GM21515 (cell line): ENCODE measurements at regions not wholly inside any gene's neighbourhood (a gene's known extent, or its start where the extent isn't known, plus 50 kb on each side); places are given as distances from the start of the nearest gene placed in this dataset.
A peak's percentile ranks its signal among the peaks of the same experiment; 100 is the strongest.
"Not testable (repeated sequence)": the region's sequence is repeated elsewhere in the genome, so short reads cannot be mapped to it uniquely, and the experiment has no call there.

Experiments used
- ATAC-seq: cut with Tn5 transposase; IDR thresholded peaks from one replicate; pipeline ENCODE4 v1.9.1; 2021; ENCODE audit not compliant: unreplicated experiment

DNA sequence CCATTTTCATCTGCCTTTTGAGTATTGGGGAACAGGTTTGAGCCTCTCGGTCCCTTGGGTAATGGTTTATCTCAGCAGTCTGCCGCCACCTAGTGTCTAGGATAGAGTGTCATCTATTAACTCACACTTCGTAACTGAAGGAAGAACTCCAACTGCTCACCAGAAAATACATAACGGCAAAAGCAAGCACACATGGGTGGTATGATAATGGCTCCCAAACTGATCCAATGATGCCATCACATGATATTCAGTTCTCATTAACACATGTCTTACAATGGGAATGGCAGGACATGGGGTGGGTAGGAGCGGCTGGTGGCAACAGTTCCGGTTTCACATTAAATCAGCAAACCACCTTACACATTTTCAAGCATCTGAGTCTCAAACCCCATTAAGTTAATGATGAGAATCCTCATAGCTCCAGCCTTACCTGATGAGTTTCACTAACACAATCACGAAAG, 110.7 kb upstream of the PHACTR1 start:
- ATAC-seq = peak; percentile 43

- no peak for ATAC-seq
These were observed 110.0 kb upstream of the PHACTR1 start for GRCh38 chr6:12606616-12607015.

- ATAC-seq = peak; percentile 75
These were observed 108.3 kb upstream of the PHACTR1 start for GRCh38 chr6:12608016-12608860.

GRCh38 chr6:12608874-12609273, 107.7 kb upstream of the PHACTR1 start:
- ATAC-seq = peak; percentile 20

GRCh38 chr6:12609751-12610150, 106.8 kb upstream of the PHACTR1 start:
- no peak for ATAC-seq

DNA sequence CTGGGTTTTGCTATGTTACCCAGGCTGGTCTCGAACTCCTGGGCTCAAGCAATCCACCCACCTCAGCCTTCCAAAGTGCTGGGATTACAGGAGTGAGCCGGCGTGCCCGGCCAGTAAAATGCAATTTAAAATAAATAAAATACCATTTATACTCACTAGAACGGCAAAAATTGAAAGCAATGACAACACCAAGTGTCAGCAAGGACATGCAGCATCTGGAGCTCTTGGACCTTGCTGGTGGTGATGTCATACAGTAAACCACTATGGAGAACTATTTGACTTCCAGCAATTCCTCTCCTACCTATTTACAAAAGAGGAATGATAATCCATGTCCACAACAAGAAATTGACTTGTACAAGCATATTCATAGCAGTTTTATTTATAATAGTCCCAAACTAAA, 105.7 kb upstream of the PHACTR1 start:
- no peak for ATAC-seq

GRCh38 chr6:12613811-12614210, 102.8 kb upstream of the PHACTR1 start:
- no peak for ATAC-seq

GRCh38 chr6:12614456-12614855, 102.1 kb upstream of the PHACTR1 start:
- no peak for ATAC-seq

GRCh38 chr6:12618296-12618695, 98.3 kb upstream of the PHACTR1 start:
- ATAC-seq = no peak

DNA sequence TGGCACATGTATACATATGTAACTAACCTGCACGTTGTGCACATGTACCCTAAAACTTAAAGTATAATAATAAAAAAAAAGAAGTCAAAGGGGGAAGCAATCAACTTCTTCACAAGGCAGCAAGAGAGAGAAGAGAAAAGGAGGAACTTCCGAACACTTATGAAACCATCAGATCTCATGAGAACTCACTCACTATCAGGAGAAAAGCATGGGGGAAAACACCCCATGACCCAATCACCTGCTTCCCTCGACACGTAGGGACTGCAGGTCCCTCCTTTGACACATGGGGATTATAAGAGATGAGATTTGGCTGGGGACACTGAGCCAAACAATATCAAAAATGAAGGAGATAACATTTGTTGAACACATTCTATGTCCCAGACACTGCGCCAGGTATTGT, 94.8 kb upstream of the PHACTR1 start:
- no peak for ATAC-seq

DNA sequence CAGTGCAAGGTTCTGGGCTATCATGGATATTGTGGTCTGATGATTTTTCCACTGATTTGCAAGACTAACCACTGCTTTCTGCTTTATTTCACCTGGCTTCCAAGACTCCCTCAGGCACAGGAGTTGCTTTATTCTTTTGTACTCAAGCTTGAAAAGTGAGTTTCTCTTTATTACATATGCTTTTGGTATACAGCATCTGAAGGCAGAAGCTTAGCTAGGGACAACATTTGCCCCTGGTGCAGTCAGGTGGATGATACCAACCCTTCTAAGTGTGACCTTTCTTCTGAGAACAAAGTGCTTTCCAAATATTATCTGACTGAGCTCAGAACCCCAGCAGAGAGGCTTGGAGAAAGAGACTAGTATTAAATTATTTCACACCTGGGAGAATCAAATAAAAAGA, 94.0 kb upstream of the PHACTR1 start:
- ATAC-seq = no peak

GRCh38 chr6:12624142-12624837, 92.3 kb upstream of the PHACTR1 start:
- ATAC-seq = no peak

DNA sequence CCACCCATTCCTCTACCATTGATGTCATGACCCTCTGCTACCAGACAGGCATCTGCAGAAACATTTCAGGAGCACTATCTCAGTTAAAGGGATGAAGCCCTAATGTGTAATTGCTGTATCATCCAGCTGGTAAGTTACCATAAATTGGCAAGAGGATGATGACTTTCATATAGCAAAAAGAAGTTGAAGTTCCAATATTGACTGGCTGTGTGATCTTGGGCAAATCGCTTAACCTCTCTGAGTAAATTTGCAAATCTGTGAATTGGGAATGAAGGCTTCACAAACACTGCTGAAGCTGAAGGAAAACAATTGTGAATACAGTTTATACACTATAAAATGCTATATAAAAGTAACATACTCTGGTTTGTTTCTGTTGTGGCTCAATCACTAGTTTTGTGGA, 89.5 kb upstream of the PHACTR1 start:
- no peak for ATAC-seq

DNA sequence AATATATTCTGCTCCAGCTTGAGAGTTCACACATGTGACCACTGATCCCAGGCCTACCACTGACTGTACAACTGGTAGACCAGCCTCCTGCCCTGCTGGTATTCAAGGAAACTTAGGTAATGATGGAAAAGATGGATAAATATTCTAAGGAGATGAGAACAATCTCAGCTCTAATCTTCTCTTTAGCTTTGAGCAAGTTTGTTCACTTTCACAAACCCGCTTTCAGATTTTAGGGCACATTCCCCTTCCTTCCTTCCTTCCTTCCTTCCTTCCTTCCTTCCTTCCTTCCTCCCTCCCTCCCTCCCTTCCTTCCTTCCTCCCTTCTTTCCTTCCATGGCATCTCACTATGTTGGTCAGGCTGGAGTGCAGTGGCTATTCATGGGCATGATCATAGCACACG, 88.2 kb upstream of the PHACTR1 start:
- no peak for ATAC-seq

DNA sequence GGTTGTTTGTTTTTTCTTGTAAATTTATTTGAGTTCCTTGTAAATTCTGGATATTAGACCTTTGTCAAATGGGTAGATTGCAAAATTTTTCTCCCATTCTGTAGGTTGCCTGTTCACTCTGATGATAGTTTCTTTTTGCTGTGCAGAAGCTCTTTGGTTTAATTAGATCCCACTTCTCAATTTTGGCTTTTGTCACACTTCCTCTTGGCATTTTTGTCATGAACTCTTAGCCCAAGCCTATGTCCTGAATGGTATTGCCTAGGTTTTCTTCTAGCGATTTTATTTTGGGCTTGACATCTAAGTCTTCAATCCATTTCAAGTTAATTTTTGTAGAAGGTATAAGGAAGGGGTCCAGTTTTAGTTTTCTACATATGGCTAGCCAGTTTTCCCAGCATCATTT, 82.8 kb upstream of the PHACTR1 start:
- ATAC-seq = not testable (repeated sequence)

DNA sequence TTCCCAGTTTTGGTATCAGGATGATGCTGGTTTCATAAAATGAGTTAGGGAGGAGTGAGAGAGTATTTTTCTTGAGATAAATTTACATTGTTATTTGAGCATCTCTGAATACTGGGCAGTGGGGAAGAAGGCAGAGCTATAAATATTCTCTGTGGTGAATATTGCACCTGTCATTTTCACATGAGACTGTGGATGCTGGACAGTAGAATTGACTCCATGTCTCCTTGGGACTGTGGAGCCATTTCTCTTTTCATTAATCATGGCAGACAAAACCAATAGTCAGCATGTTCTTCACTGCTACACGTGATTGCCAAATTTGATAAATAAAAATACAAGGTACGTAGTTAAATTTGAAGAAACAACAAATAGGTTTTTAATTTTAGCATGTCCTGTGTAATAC, 81.2 kb upstream of the PHACTR1 start:
- ATAC-seq = no peak

DNA sequence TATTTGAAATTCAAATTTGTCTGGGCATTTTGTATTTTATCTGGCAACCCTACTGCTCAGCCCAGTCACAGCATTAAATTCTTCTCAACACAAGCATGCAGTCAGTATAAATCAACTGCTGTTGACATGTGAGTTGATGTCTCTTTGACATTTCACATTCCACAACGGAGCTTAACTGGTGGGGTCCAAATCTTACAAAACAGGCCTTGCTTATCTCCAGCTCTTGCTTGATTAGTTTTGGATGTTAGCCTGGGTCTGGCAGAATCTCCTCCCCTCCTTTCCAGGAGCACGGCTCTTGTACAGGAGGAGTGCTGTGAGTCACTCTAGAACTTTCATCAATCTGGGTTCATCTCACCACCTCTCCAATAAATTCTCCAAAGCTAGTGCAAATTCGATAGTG, 80.8 kb upstream of the PHACTR1 start:
- no peak for ATAC-seq

DNA sequence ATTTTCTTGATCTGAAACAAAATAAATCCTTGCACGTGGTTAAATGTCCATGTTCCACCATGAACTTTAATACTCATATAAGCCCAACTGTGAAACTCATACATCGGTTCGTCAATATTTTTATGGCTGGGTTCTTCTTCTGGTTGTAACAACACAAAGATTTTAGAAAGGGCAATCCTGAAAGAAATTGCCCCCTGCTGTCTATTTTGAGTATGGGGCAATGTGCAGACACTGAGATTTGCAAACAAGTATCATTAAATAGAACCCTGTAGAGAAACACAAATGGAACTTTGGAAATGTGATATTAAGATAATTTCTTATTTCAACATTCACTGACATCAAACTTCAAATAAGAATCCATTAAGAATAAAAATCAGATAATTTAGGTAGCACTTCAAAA, 80.2 kb upstream of the PHACTR1 start:
- ATAC-seq = no peak

GRCh38 chr6:12637960-12638641, 78.5 kb upstream of the PHACTR1 start:
- no peak for ATAC-seq

GRCh38 chr6:12640438-12640837, 76.1 kb upstream of the PHACTR1 start:
- ATAC-seq = no peak

GRCh38 chr6:12641785-12642184, 74.8 kb upstream of the PHACTR1 start:
- ATAC-seq = not testable (repeated sequence)

- ATAC-seq = no peak
These were observed 70.6 kb upstream of the PHACTR1 start for GRCh38 chr6:12645941-12646340.
